ENCODE measurements at regions not wholly inside any gene's neighbourhood (a gene's known extent, or its start where the extent isn't known, plus 50 kb on each side); places are given as distances from the start of the nearest gene placed in this dataset.

- H3K4me3 ChIP-seq (ENCODE audit: low read depth, low read length): no peak overlapping the region
- no peak for DNase-seq (ENCODE audit: low read depth)
- TF ChIP-seq POLR2A (IDR thresholded peaks at IDR 0.05; ENCODE audit: extremely low read depth, insufficient read length): no peak
- TF ChIP-seq CTCF (IDR thresholded peaks at IDR 0.05; ENCODE audit: low read depth, low read length): no peak
- TF ChIP-seq MAX (IDR thresholded peaks at IDR 0.05; ENCODE audit: low read depth, low read length): no peak
- no peak for TF ChIP-seq MYC (IDR thresholded peaks at IDR 0.05; ENCODE audit: low read depth, low read length)
Observed at GRCh38 chr2:12253167-12253778, 463.5 kb upstream of the TRIB2 start.

- no peak for DNase-seq (ENCODE audit: low read depth)
- H3K4me3 ChIP-seq (ENCODE audit: low read depth, low read length): no peak overlapping the region
- TF ChIP-seq MYC (IDR thresholded peaks at IDR 0.05; ENCODE audit: low read depth, low read length) (no peak), POLR2A (IDR thresholded peaks at IDR 0.05; ENCODE audit: extremely low read depth, insufficient read length) (no peak), CTCF (IDR thresholded peaks at IDR 0.05; ENCODE audit: low read depth, low read length) (no peak), MAX (IDR thresholded peaks at IDR 0.05; ENCODE audit: low read depth, low read length) (no peak)
Observed at GRCh38 chr2:12254280-12254860, 462.4 kb upstream of the TRIB2 start.

GRCh38 chr2:12256206-12256605 lies 460.5 kb upstream of the TRIB2 start:
- DNase-seq (ENCODE audit: low read depth): no peak
- TF ChIP-seq MAX (IDR thresholded peaks at IDR 0.05; ENCODE audit: low read depth, low read length) (no peak), POLR2A (IDR thresholded peaks at IDR 0.05; ENCODE audit: extremely low read depth, insufficient read length) (no peak), CTCF (IDR thresholded peaks at IDR 0.05; ENCODE audit: low read depth, low read length) (no peak), MYC (IDR thresholded peaks at IDR 0.05; ENCODE audit: low read depth, low read length) (no peak)
- no peak overlapping the region for H3K4me3 ChIP-seq (ENCODE audit: low read depth, low read length)

- no peak overlapping the region for H3K4me3 ChIP-seq (ENCODE audit: low read depth, low read length)
- TF ChIP-seq POLR2A (IDR thresholded peaks at IDR 0.05; ENCODE audit: extremely low read depth, insufficient read length) (no peak), MAX (IDR thresholded peaks at IDR 0.05; ENCODE audit: low read depth, low read length) (no peak), MYC (IDR thresholded peaks at IDR 0.05; ENCODE audit: low read depth, low read length) (no peak), CTCF (IDR thresholded peaks at IDR 0.05; ENCODE audit: low read depth, low read length) (no peak)
- DNase-seq (ENCODE audit: low read depth): no peak
Observed at GRCh38 chr2:12257476-12257875, 459.3 kb upstream of the TRIB2 start.

GRCh38 chr2:12259493-12259892 lies 457.2 kb upstream of the TRIB2 start:
- no peak overlapping the region for H3K4me3 ChIP-seq (ENCODE audit: low read depth, low read length)
- DNase-seq (ENCODE audit: low read depth): no peak
- TF ChIP-seq MYC (IDR thresholded peaks at IDR 0.05; ENCODE audit: low read depth, low read length): no peak
- TF ChIP-seq POLR2A (IDR thresholded peaks at IDR 0.05; ENCODE audit: extremely low read depth, insufficient read length): no peak
- TF ChIP-seq CTCF (IDR thresholded peaks at IDR 0.05; ENCODE audit: low read depth, low read length): no peak
- TF ChIP-seq MAX (IDR thresholded peaks at IDR 0.05; ENCODE audit: low read depth, low read length): no peak
